WTC11 (cell line): ENCODE measurements at regions not wholly inside any gene's neighbourhood (a gene's known extent, or its start where the extent isn't known, plus 50 kb on each side); places are given as distances from the start of the nearest gene placed in this dataset.

Source experiments
- CBFB ChIP-seq: sonication (generic); formaldehyde crosslinking; IDR thresholded peaks from 2 replicates; pipeline ENCODE4 v1.8.1; 2022; ENCODE audit warnings: mild to moderate bottlenecking, low read depth, missing genetic modification reagents
- ESRRA ChIP-seq: sonication (generic); formaldehyde crosslinking; IDR thresholded peaks from 2 replicates; pipeline ENCODE4 v1.8.1; 2022; ENCODE audit warnings: mild to moderate bottlenecking, missing genetic modification reagents, borderline replicate concordance
- JUN ChIP-seq: sonication (generic); formaldehyde crosslinking; IDR thresholded peaks from 2 replicates; pipeline ENCODE4 v1.8.0; 2023; ENCODE audit warnings: mild to moderate bottlenecking, missing genetic modification reagents
- MYBL2 ChIP-seq: sonication (generic); formaldehyde crosslinking; IDR thresholded peaks from 2 replicates; pipeline ENCODE4 v1.8.1; 2023; ENCODE audit warnings: mild to moderate bottlenecking, moderate library complexity, missing genetic modification reagents
- NFYB ChIP-seq: sonication (generic); formaldehyde crosslinking; conservative IDR thresholded peaks from 2 replicates; pipeline ENCODE4 v1.8.0; 2022; ENCODE audit warnings: low read depth, missing genetic modification reagents
- NR3C1 ChIP-seq: sonication (generic); formaldehyde crosslinking; conservative IDR thresholded peaks from 2 replicates; pipeline ENCODE4 v1.8.1; 2023; ENCODE audit warnings: low read depth, mild to moderate bottlenecking, missing genetic modification reagents
- SP1 ChIP-seq: sonication (generic); formaldehyde crosslinking; conservative IDR thresholded peaks from 2 replicates; pipeline ENCODE4 v1.8.1; 2022; ENCODE audit warnings: missing genetic modification reagents
- ZNF416 ChIP-seq: fragments of 250-450 bp; sonication (Bioruptor Pico); IDR thresholded peaks from 2 replicates; pipeline ENCODE4 v1.9.0; 2021; ENCODE audit warnings: mild to moderate bottlenecking, inconsistent platforms
- TF ChIP-seq, protein P1 (sequence below): fragments of 200-600 bp; IDR thresholded peaks from 2 replicates; pipeline ENCODE4 v1.8.0; 2022; ENCODE audit warnings: antibody characterized with exemption
- TF ChIP-seq, protein P2 (sequence below): sonication (generic); formaldehyde crosslinking; IDR thresholded peaks from 2 replicates; pipeline ENCODE4 v1.8.1; 2023; ENCODE audit warnings: mild to moderate bottlenecking, missing genetic modification reagents, moderate library complexity
- TF ChIP-seq, protein P3 (sequence below): sonication (generic); formaldehyde crosslinking; IDR thresholded peaks from 2 replicates; pipeline ENCODE4 v1.8.0; 2022; ENCODE audit warnings: mild to moderate bottlenecking, missing genetic modification reagents
- TF ChIP-seq, protein P4 (sequence below): sonication (generic); formaldehyde crosslinking; IDR thresholded peaks from 2 replicates; pipeline ENCODE4 v1.8.1; 2022; ENCODE audit warnings: low read depth, missing genetic modification reagents, borderline replicate concordance
- TF ChIP-seq, protein P5 (sequence below): fragments of 250-450 bp; sonication (Bioruptor Pico); IDR thresholded peaks from 2 replicates; pipeline ENCODE4 v1.9.0; 2021; ENCODE audit warnings: mild to moderate bottlenecking

DNA sequence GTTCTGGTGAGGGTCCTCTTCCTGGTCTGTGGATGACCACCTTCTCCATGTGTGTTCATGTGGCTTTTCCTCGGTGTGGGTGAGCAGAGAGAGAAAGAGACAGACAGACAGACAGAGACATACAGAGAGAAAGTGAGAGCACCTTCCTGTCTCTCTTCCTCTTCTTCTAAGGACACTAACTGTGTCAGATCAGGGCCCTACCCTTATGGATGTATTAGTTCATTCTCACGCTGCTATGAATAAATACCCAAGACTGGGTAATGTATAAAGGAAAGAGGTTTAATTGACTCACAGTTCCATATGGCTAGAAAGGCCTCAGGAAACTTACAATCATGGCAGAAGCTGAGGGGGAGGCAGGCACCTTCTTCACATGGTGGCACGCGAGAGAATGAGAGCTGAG, 131.5 kb upstream of the ZNF648 start:
- TF ChIP-seq, protein P1, sequence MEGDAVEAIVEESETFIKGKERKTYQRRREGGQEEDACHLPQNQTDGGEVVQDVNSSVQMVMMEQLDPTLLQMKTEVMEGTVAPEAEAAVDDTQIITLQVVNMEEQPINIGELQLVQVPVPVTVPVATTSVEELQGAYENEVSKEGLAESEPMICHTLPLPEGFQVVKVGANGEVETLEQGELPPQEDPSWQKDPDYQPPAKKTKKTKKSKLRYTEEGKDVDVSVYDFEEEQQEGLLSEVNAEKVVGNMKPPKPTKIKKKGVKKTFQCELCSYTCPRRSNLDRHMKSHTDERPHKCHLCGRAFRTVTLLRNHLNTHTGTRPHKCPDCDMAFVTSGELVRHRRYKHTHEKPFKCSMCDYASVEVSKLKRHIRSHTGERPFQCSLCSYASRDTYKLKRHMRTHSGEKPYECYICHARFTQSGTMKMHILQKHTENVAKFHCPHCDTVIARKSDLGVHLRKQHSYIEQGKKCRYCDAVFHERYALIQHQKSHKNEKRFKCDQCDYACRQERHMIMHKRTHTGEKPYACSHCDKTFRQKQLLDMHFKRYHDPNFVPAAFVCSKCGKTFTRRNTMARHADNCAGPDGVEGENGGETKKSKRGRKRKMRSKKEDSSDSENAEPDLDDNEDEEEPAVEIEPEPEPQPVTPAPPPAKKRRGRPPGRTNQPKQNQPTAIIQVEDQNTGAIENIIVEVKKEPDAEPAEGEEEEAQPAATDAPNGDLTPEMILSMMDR = no peak
- no peak for TF ChIP-seq CBFB
- no peak for TF ChIP-seq ZNF416 (CRISPR knock-in tag)
- TF ChIP-seq SP1 (CRISPR knock-in tag) = no peak
- TF ChIP-seq NR3C1 = no peak
- TF ChIP-seq, protein P2, sequence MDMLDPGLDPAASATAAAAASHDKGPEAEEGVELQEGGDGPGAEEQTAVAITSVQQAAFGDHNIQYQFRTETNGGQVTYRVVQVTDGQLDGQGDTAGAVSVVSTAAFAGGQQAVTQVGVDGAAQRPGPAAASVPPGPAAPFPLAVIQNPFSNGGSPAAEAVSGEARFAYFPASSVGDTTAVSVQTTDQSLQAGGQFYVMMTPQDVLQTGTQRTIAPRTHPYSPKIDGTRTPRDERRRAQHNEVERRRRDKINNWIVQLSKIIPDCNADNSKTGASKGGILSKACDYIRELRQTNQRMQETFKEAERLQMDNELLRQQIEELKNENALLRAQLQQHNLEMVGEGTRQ (CRISPR knock-in tag) = no peak
- TF ChIP-seq NFYB = no peak
- TF ChIP-seq ESRRA (CRISPR knock-in tag) = no peak
- TF ChIP-seq, protein P3, sequence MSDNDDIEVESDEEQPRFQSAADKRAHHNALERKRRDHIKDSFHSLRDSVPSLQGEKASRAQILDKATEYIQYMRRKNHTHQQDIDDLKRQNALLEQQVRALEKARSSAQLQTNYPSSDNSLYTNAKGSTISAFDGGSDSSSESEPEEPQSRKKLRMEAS (CRISPR knock-in tag) = no peak
- TF ChIP-seq, protein P4, sequence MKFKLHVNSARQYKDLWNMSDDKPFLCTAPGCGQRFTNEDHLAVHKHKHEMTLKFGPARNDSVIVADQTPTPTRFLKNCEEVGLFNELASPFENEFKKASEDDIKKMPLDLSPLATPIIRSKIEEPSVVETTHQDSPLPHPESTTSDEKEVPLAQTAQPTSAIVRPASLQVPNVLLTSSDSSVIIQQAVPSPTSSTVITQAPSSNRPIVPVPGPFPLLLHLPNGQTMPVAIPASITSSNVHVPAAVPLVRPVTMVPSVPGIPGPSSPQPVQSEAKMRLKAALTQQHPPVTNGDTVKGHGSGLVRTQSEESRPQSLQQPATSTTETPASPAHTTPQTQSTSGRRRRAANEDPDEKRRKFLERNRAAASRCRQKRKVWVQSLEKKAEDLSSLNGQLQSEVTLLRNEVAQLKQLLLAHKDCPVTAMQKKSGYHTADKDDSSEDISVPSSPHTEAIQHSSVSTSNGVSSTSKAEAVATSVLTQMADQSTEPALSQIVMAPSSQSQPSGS (CRISPR knock-in tag) = no peak
- TF ChIP-seq MYBL2 (CRISPR knock-in tag) = no peak
- TF ChIP-seq, protein P5, sequence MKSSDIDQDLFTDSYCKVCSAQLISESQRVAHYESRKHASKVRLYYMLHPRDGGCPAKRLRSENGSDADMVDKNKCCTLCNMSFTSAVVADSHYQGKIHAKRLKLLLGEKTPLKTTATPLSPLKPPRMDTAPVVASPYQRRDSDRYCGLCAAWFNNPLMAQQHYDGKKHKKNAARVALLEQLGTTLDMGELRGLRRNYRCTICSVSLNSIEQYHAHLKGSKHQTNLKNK (CRISPR knock-in tag) = no peak
- TF ChIP-seq JUN (CRISPR knock-in tag) = no peak
